Right lobe of liver (tissue), 6 donors: ENCODE measurements at regions not wholly inside any gene's neighbourhood (a gene's known extent, or its start where the extent isn't known, plus 50 kb on each side); places are given as distances from the start of the nearest gene placed in this dataset.
"Not testable (repeated sequence)": the region's sequence is repeated elsewhere in the genome, so short reads cannot be mapped to it uniquely, and the experiment has no call there.

Experiments
- ATAC-seq, 4 donors: fragments of 200-7000 bp; cut with Tn5 transposase; one replicate each; pipeline ENCODE4 v1.9.1; 2020; ENCODE audit warnings: mild to moderate bottlenecking in 4 of 4, moderate library complexity in 4 of 4
- DNase-seq, 3 donors: peaks; one replicate each; pipeline ENCODE4 v3.0.0-alpha.2; 2020
- H3K27ac ChIP-seq, 3 donors: fragments of 200-600 bp; one replicate each; pipeline ENCODE4 v1.8.0; 2022
- H3K27me3 ChIP-seq, 2 donors: fragments of 200-600 bp; one replicate each; pipeline ENCODE4 v1.8.0; 2022
- H3K36me3 ChIP-seq, 4 donors: fragments of 200-600 bp; sonication (generic) in 1 of 4; one replicate each; pipeline versions ENCODE4 v1.5.1 to v1.8.0; 2017 to 2022; ENCODE audit warnings: control low read depth in 1 of 4
- H3K4me1 ChIP-seq, 4 donors: fragments of 200-600 bp; sonication (generic) in 1 of 4; one replicate each; pipeline versions ENCODE4 v1.5.1 to v1.8.0; 2017 to 2022; ENCODE audit warnings: control low read depth in 1 of 4
- H3K4me3 ChIP-seq, 3 donors: fragments of 200-600 bp; one replicate each; pipeline ENCODE4 v1.8.0; 2022
- H3K9me3 ChIP-seq, 4 donors: fragments of 200-600 bp; sonication (generic) in 1 of 4; one replicate each; pipeline versions ENCODE4 v1.5.1 to v1.8.0; 2017 to 2022; ENCODE audit warnings: control low read depth in 1 of 4
- CTCF ChIP-seq, 4 donors: fragments of 200-600 bp in 3 of 4; fragments of 450-650 bp in 1 of 4; IDR thresholded peaks; one replicate each; pipeline versions ENCODE4 v1.5.1 to v1.8.0; 2016 to 2022; ENCODE audit warnings: antibody characterized with exemption in 4 of 4, mild to moderate bottlenecking in 2 of 4
- POLR2A ChIP-seq: fragments of 450-650 bp; IDR thresholded peaks from one replicate; pipeline ENCODE4 v1.6.1; 2017; ENCODE audit warnings: antibody characterized with exemption, mild to moderate bottlenecking
- WGBS: methylation state at CpG from one replicate; pipeline ENCODE4 v1.1.6; 2018; ENCODE audit warnings: low coverage, low lambda C conversion rate; ENCODE audit not compliant: insufficient coverage; ENCODE audit errors: missing lambda C conversion rate; 5-methylcytosine and 5-hydroxymethylcytosine counted together
- intact Hi-C, 2 donors: fragments of 100-400 bp; cut with DNase I; formaldehyde crosslinking; loops; one replicate each; pipeline versions ENCODE4 v1.11.2 to v1.14.1; 2022
- donor health status: DM: no; HTN: yes; CAD: no.
- donor health status: DM: no; HTN: no; CAD: no.
- donor health status: DM: no; HTN: no; CAD: no.
- donor health status: DM: no; HTN: yes; CAD: no.
- donor health status: DM: no; HTN: yes; CAD: no.

GRCh38 chrX:102784550-102784949, 64.0 kb downstream of the GPRASP3 start:
- Histone ChIP-seq H3K9me3 (no peaks in the 10 kb centered on the region), H3K36me3 (no peaks in the 10 kb centered on the region), H3K4me3 (no peak overlapping the region), H3K27me3 (no peaks in the 10 kb centered on the region), H3K4me1 (no peaks in the 10 kb centered on the region), H3K27ac (no peak overlapping the region)
- no CpG with 5 or more reads among the region's 4 CpGs for WGBS
- no peak for DNase-seq
- intact Hi-C loops, result no loop called here
- TF ChIP-seq CTCF (IDR thresholded peaks at IDR 0.05) (no peak), POLR2A (no peak)
- ATAC-seq, result no peak

GRCh38 chrX:102787283-102787682, 66.7 kb downstream of the GPRASP3 start:
- peaks cover 0 to 4% (median 0%) of the 10 kb centered on the region in 4 donors for H3K9me3 ChIP-seq
- TF ChIP-seq POLR2A (no peak), CTCF (IDR thresholded peaks at IDR 0.05) (no peak)
- intact Hi-C loops, result no loop called here
- H3K4me3 ChIP-seq, result no peak overlapping the region
- DNase-seq (no peak), ATAC-seq (no peak)
- no peak overlapping the region for H3K27ac ChIP-seq
- 36% methylated on average over 1 of the region's 1 CpG for WGBS
- no peaks in the 10 kb centered on the region for H3K4me1 ChIP-seq
- H3K27me3 ChIP-seq, result no peaks in the 10 kb centered on the region
- H3K36me3 ChIP-seq, result no peaks in the 10 kb centered on the region

- Histone ChIP-seq H3K4me1 (no peaks in the 10 kb centered on the region), H3K27ac (no peak overlapping the region), H3K36me3 (no peaks in the 10 kb centered on the region), H3K9me3 (no peaks in the 10 kb centered on the region), H3K4me3 (no peak overlapping the region), H3K27me3 (no peaks in the 10 kb centered on the region)
- DNase-seq (no peak), ATAC-seq (no peak)
- 32% methylated on average over 1 of the region's 1 CpG for whole genome bisulfite sequencing
- intact Hi-C loops, result no loop called here
- TF ChIP-seq POLR2A (no peak), CTCF (IDR thresholded peaks at IDR 0.05) (no peak)
Observed at GRCh38 chrX:102808336-102808735, 87.8 kb downstream of the GPRASP3 start.

- DNase-seq, ATAC-seq, H3K9me3 ChIP-seq, intact Hi-C loops, H3K27me3 ChIP-seq, H3K27ac ChIP-seq, H3K36me3 ChIP-seq, H3K4me1 ChIP-seq, H3K4me3 ChIP-seq: not testable (repeated sequence)
- WGBS, result 0% methylated on average over 1 of the region's 2 CpGs
Observed at GRCh38 chrX:102818269-102818668, 97.7 kb downstream of the GPRASP3 start.

- WGBS, result 68% methylated on average over 3 of the region's 5 CpGs
- ATAC-seq (no peak), DNase-seq (no peak)
- intact Hi-C loops, result no loop called here
- Histone ChIP-seq H3K27me3 (no peaks in the 10 kb centered on the region), H3K36me3 (no peaks in the 10 kb centered on the region), H3K4me1 (no peaks in the 10 kb centered on the region), H3K4me3 (no peak overlapping the region), H3K9me3 (no peaks in the 10 kb centered on the region), H3K27ac (no peak overlapping the region)
- TF ChIP-seq POLR2A, result no peak
- TF ChIP-seq CTCF (IDR thresholded peaks at IDR 0.05), result no peak
Observed at GRCh38 chrX:102832661-102833060, 104.4 kb upstream of the RAB40AL start.
